ENCODE measurements at regions not wholly inside any gene's neighbourhood (a gene's known extent, or its start where the extent isn't known, plus 50 kb on each side); places are given as distances from the start of the nearest gene placed in this dataset.

- DNase-seq = no peak
- Histone ChIP-seq H3K9me2 (replicated peaks; ENCODE audit: insufficient read depth, low read length) (no peaks in the 10 kb centered on the region), H2AFZ (ENCODE audit: low read length) (no peak overlapping the region), H3K79me2 (ENCODE audit: low read length) (no peaks in the 10 kb centered on the region), H3K4me2 (ENCODE audit: low read depth, low read length) (no peak overlapping the region), H3K9me3 (replicated peaks; ENCODE audit: insufficient read depth, low read length) (no peaks in the 10 kb centered on the region), H3K27me3 (replicated peaks; ENCODE audit: insufficient read depth, low read length) (no peaks in the 10 kb centered on the region), H3K4me1 (ENCODE audit: low read length) (no peaks in the 10 kb centered on the region), H3K9ac (ENCODE audit: low read length) (no peak overlapping the region), H3K36me3 (replicated peaks; ENCODE audit: insufficient read depth, low read length) (no peaks in the 10 kb centered on the region), H4K20me1 (ENCODE audit: insufficient read depth, low read length) (no peaks in the 10 kb centered on the region), H3F3A (ENCODE audit: insufficient read depth, low read length) (no peaks in the 10 kb centered on the region), H3K27ac (ENCODE audit: low read length) (no peak overlapping the region), H3K4me3 (ENCODE audit: low read length) (no peak overlapping the region)
- TF ChIP-seq EZH2phosphoT487 (IDR thresholded peaks at IDR 0.05; ENCODE audit: low read length) (no peak), CTCF (IDR thresholded peaks at IDR 0.05; ENCODE audit: low read length) (no peak), EZH2 (optimal IDR thresholded peaks at IDR 0.05; ENCODE audit: low read depth, low read length) (no peak)
Measured at GRCh38 chr10:55367555-55367954, 566.5 kb upstream of the PCDH15 start.

GRCh38 chr10:55358539-55358938 lies 557.5 kb upstream of the PCDH15 start:
- no peak for TF ChIP-seq EZH2 (optimal IDR thresholded peaks at IDR 0.05; ENCODE audit: low read depth, low read length)
- no peak for TF ChIP-seq EZH2phosphoT487 (IDR thresholded peaks at IDR 0.05; ENCODE audit: low read length)
- no peak for TF ChIP-seq CTCF (IDR thresholded peaks at IDR 0.05; ENCODE audit: low read length)
- DNase-seq = no peak
- Histone ChIP-seq H3K4me1 (ENCODE audit: low read length) (no peaks in the 10 kb centered on the region), H3K4me2 (ENCODE audit: low read depth, low read length) (no peak overlapping the region), H3K27ac (ENCODE audit: low read length) (no peak overlapping the region), H3K27me3 (replicated peaks; ENCODE audit: insufficient read depth, low read length) (no peaks in the 10 kb centered on the region), H3K36me3 (replicated peaks; ENCODE audit: insufficient read depth, low read length) (no peaks in the 10 kb centered on the region), H3K79me2 (ENCODE audit: low read length) (no peaks in the 10 kb centered on the region), H3K9ac (ENCODE audit: low read length) (no peak overlapping the region), H4K20me1 (ENCODE audit: insufficient read depth, low read length) (no peaks in the 10 kb centered on the region), H3K4me3 (ENCODE audit: low read length) (no peak overlapping the region), H3F3A (ENCODE audit: insufficient read depth, low read length) (no peaks in the 10 kb centered on the region), H2AFZ (ENCODE audit: low read length) (no peak overlapping the region), H3K9me2 (replicated peaks; ENCODE audit: insufficient read depth, low read length) (no peaks in the 10 kb centered on the region), H3K9me3 (replicated peaks; ENCODE audit: insufficient read depth, low read length) (no peaks in the 10 kb centered on the region)

GRCh38 chr10:55353414-55353813 lies 552.4 kb upstream of the PCDH15 start:
- H3K4me2 ChIP-seq (ENCODE audit: low read depth, low read length) = no peak overlapping the region
- no peaks in the 10 kb centered on the region for H3K4me1 ChIP-seq (ENCODE audit: low read length)
- DNase-seq = no peak
- no peak overlapping the region for H3K4me3 ChIP-seq (ENCODE audit: low read length)
- no peaks in the 10 kb centered on the region for H3K27me3 ChIP-seq (replicated peaks; ENCODE audit: insufficient read depth, low read length)
- no peaks in the 10 kb centered on the region for H3K9me3 ChIP-seq (replicated peaks; ENCODE audit: insufficient read depth, low read length)
- no peaks in the 10 kb centered on the region for H4K20me1 ChIP-seq (ENCODE audit: insufficient read depth, low read length)
- TF ChIP-seq EZH2phosphoT487 (IDR thresholded peaks at IDR 0.05; ENCODE audit: low read length) = no peak
- no peak for TF ChIP-seq EZH2 (optimal IDR thresholded peaks at IDR 0.05; ENCODE audit: low read depth, low read length)
- no peak for TF ChIP-seq CTCF (IDR thresholded peaks at IDR 0.05; ENCODE audit: low read length)
- no peak overlapping the region for H2AFZ ChIP-seq (ENCODE audit: low read length)
- no peak overlapping the region for H3K27ac ChIP-seq (ENCODE audit: low read length)
- H3K9ac ChIP-seq (ENCODE audit: low read length) = no peak overlapping the region
- no peaks in the 10 kb centered on the region for H3K9me2 ChIP-seq (replicated peaks; ENCODE audit: insufficient read depth, low read length)
- no peaks in the 10 kb centered on the region for H3F3A ChIP-seq (ENCODE audit: insufficient read depth, low read length)
- H3K79me2 ChIP-seq (ENCODE audit: low read length) = no peaks in the 10 kb centered on the region
- no peaks in the 10 kb centered on the region for H3K36me3 ChIP-seq (replicated peaks; ENCODE audit: insufficient read depth, low read length)
